Astrocyte (in vitro differentiated cells and primary cell): ENCODE measurements at regions not wholly inside any gene's neighbourhood (a gene's known extent, or its start where the extent isn't known, plus 50 kb on each side); places are given as distances from the start of the nearest gene placed in this dataset.

Experiments used
- EZH2 ChIP-seq: IDR thresholded peaks from 2 replicates; pipeline ENCODE4 v1.6.1; 2012; ENCODE audit warnings: mild to moderate bottlenecking, low read length, inconsistent platforms; ENCODE audit not compliant: insufficient read depth
- TF ChIP-seq, protein P1 (sequence below): IDR thresholded peaks from 2 replicates; pipeline ENCODE4 v1.5.1; 2011; ENCODE audit warnings: low read depth, mild to moderate bottlenecking, inconsistent platforms, low read length, moderate library complexity; ENCODE audit not compliant: insufficient read depth

- TF ChIP-seq, protein P1, sequence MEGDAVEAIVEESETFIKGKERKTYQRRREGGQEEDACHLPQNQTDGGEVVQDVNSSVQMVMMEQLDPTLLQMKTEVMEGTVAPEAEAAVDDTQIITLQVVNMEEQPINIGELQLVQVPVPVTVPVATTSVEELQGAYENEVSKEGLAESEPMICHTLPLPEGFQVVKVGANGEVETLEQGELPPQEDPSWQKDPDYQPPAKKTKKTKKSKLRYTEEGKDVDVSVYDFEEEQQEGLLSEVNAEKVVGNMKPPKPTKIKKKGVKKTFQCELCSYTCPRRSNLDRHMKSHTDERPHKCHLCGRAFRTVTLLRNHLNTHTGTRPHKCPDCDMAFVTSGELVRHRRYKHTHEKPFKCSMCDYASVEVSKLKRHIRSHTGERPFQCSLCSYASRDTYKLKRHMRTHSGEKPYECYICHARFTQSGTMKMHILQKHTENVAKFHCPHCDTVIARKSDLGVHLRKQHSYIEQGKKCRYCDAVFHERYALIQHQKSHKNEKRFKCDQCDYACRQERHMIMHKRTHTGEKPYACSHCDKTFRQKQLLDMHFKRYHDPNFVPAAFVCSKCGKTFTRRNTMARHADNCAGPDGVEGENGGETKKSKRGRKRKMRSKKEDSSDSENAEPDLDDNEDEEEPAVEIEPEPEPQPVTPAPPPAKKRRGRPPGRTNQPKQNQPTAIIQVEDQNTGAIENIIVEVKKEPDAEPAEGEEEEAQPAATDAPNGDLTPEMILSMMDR, result no peak
- no peak for TF ChIP-seq EZH2
These were observed 642.2 kb downstream of the BRD1 start for GRCh38 chr22:49185312-49185969.
